Lung (tissue), 11 donors: ENCODE measurements at regions not wholly inside any gene's neighbourhood (a gene's known extent, or its start where the extent isn't known, plus 50 kb on each side); places are given as distances from the start of the nearest gene placed in this dataset.

ENCODE experiments used
- ATAC-seq: fragments of 200-7000 bp; cut with Tn5 transposase; one replicate; pipeline ENCODE4 v1.9.1; 2020; ENCODE audit warnings: moderate number of reproducible peaks; ENCODE audit not compliant: insufficient read depth, low FRiP score
- DNase-seq, 3 donors: peaks; one replicate each; pipeline ENCODE4 v3.0.0-alpha.2; 2013 to 2017
- H3K27ac ChIP-seq, 2 donors: one replicate each; pipeline ENCODE4 v1.5.1; 2013; ENCODE audit warnings: mild to moderate bottlenecking in 2 of 2, moderate library complexity in 2 of 2, control low read depth in 1 of 2, inconsistent platforms in 1 of 2, low read depth in 1 of 2, low read length in 1 of 2
- H3K27me3 ChIP-seq, 3 donors: one replicate each; pipeline ENCODE4 v1.5.1; 2013; ENCODE audit warnings: low read length in 2 of 3; ENCODE audit not compliant: control insufficient read depth in 3 of 3, insufficient read depth in 3 of 3
- H3K36me3 ChIP-seq, 4 donors: one replicate each; pipeline ENCODE4 v1.5.1; 2013; ENCODE audit warnings: low read length in 4 of 4, mild to moderate bottlenecking in 1 of 4, moderate library complexity in 1 of 4; ENCODE audit not compliant: control insufficient read depth in 4 of 4, insufficient read depth in 4 of 4
- H3K4me1 ChIP-seq, 5 donors: one replicate each; pipeline ENCODE4 v1.5.1; 2013; ENCODE audit warnings: low read length in 5 of 5, mild to moderate bottlenecking in 2 of 5, moderate library complexity in 1 of 5; ENCODE audit not compliant: control insufficient read depth in 5 of 5, insufficient read depth in 5 of 5
- H3K4me3 ChIP-seq: one replicate; pipeline ENCODE4 v1.5.1; 2013; ENCODE audit warnings: mild to moderate bottlenecking, control low read depth, moderate library complexity
- H3K9ac ChIP-seq, 2 donors: one replicate each; pipeline ENCODE4 v1.5.1; 2013; ENCODE audit warnings: low read length in 2 of 2, control low read depth in 1 of 2; ENCODE audit not compliant: insufficient read depth in 1 of 2
- H3K9me3 ChIP-seq, 4 donors: one replicate each; pipeline ENCODE4 v1.5.1; 2013; ENCODE audit warnings: low read length in 3 of 4, mild to moderate bottlenecking in 1 of 4, moderate library complexity in 1 of 4; ENCODE audit not compliant: control insufficient read depth in 4 of 4, insufficient read depth in 3 of 4
- WGBS, 2 donors: extraction: QIAGEN DNeasy Blood & Tissue Kit; methylation state at CpG; one replicate each; pipeline ENCODE4 v1.1.7; 2013; 5-methylcytosine and 5-hydroxymethylcytosine counted together
- TF ChIP-seq, protein P1 (sequence below): IDR thresholded peaks from 2 replicates; pipeline ENCODE4 v1.5.1; 2012; ENCODE audit warnings: mild to moderate bottlenecking; ENCODE audit errors: control extremely low read depth, extremely low read depth
- donor health status: control.
- donor health status: control.
- donor health status: Bipolar disorder and iron deficiency.
- donor health status: healthy.
- donor health status: DM: yes; HTN: yes; CAD: no.

DNA sequence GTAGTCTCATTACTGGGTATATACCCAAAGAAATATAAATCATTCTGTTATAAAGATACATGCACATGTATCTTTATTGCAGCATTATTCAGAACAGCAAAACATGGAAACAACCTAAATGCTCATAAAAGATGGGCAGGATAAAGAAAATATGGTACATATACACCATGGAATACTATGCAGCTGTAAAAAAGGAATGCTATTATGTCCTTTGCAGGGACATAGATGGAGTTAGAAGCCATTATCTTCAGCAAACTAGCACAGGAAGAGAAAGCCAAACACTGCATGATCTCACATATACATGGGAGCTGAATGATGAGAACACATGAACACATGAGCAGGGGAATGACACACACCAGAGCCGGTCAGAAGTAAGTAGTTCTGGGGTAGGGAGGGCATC, 297.4 kb upstream of the GLI3 start:
- TF ChIP-seq, protein P1, sequence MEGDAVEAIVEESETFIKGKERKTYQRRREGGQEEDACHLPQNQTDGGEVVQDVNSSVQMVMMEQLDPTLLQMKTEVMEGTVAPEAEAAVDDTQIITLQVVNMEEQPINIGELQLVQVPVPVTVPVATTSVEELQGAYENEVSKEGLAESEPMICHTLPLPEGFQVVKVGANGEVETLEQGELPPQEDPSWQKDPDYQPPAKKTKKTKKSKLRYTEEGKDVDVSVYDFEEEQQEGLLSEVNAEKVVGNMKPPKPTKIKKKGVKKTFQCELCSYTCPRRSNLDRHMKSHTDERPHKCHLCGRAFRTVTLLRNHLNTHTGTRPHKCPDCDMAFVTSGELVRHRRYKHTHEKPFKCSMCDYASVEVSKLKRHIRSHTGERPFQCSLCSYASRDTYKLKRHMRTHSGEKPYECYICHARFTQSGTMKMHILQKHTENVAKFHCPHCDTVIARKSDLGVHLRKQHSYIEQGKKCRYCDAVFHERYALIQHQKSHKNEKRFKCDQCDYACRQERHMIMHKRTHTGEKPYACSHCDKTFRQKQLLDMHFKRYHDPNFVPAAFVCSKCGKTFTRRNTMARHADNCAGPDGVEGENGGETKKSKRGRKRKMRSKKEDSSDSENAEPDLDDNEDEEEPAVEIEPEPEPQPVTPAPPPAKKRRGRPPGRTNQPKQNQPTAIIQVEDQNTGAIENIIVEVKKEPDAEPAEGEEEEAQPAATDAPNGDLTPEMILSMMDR, result no peak
- no peak overlapping the region for H3K9ac ChIP-seq
- no peaks in the 10 kb centered on the region for H3K27me3 ChIP-seq
- no peaks in the 10 kb centered on the region for H3K4me1 ChIP-seq
- H3K9me3 ChIP-seq, result peaks cover 0 to 3% (median 0%) of the 10 kb centered on the region in 4 donors
- no peak overlapping the region for H3K4me3 ChIP-seq
- H3K36me3 ChIP-seq, result no peaks in the 10 kb centered on the region
- ATAC-seq, result no peak
- 43 to 91% methylated on average over 1 of the region's 1 CpG for WGBS, 2 donors
- H3K27ac ChIP-seq, result no peak overlapping the region
- DNase-seq, result no peak

DNA sequence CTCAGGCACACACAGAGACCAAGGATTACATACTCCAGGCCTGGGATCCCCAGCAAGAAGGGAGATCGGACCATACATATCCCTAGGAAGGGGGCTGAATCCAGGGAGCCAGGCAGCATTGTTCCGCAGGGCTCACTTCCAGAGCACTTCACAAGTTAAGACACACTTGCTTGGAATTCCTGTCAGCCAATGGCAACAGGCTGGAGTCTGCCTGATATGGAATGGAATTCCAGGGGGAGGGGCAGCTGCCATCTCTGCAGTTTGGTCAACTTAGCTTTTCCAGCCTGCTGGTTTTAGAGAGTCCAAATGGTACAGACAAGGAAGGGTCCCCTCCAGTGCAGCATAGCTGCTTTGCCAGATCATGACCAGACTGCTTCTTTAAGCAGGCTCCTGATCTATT, 290.0 kb upstream of the GLI3 start:
- WGBS, 2 donors, result 83 to 92% methylated on average over 2 of the region's 2 CpGs
- TF ChIP-seq, protein P1, result no peak
- H3K36me3 ChIP-seq, result no peaks in the 10 kb centered on the region
- H3K9me3 ChIP-seq, result peaks cover 0 to 4% (median 2%) of the 10 kb centered on the region in 4 donors
- no peak overlapping the region for H3K27ac ChIP-seq
- H3K9ac ChIP-seq, result no peak overlapping the region
- no peak overlapping the region for H3K4me3 ChIP-seq
- DNase-seq (peak in 1 of 3 donors; percentile 14), ATAC-seq (no peak)
- no peaks in the 10 kb centered on the region for H3K27me3 ChIP-seq
- H3K4me1 ChIP-seq, result peaks cover 0 to 3% (median 0%) of the 10 kb centered on the region in 5 donors

DNA sequence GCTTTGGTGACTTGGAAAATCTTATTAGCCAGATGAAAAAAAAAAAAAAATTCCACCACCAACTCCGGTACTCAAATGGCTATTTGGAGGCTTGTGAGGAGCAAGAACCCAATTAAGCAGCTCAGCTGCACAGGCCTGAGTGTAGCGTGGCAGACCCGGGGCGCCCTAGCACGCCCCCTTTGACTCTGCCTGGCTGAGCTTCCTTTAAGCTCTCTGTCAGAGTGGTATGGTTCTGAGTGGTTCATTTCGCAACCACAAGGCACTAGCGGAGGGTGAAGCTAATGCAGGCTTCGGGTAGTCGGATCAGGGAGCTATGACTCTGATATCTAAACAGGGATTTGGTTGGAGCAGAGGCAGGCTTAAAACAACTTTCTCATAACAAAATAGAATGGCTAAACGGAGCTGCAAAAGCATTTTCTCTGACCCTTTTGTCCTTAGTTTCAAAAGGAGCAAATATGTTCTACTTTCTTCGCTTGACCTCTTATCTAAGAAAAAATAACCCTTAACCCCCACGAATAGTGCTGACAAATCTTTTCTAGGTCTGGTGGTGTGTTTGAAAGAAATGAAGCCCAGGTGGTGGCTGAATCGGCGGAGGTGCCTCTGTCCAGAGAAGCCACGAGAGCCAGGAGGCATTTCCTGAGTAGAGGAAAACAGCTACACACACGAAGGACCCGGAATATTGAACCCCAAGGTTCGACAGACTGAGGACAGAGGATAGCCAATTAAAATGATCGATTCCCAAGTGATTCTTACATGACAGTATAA, 285.4 kb upstream of the GLI3 start:
- WGBS, 2 donors, result 60 to 71% methylated on average over 19 of the region's 19 CpGs
- TF ChIP-seq, protein P1, result no peak
- Histone ChIP-seq H3K36me3 (no peaks in the 10 kb centered on the region), H3K9me3 (peaks cover 0 to 4% (median 2%) of the 10 kb centered on the region in 4 donors), H3K27me3 (no peaks in the 10 kb centered on the region), H3K9ac (no peak overlapping the region), H3K27ac (no peak overlapping the region), H3K4me1 (peaks cover 0 to 3% (median 0%) of the 10 kb centered on the region in 5 donors), H3K4me3 (no peak overlapping the region)
- DNase-seq (peak; percentile 29 to 56 (median 34)), ATAC-seq (peak; percentile 57)
